PFSK-1 (cell line): ENCODE measurements at regions not wholly inside any gene's neighbourhood (a gene's known extent, or its start where the extent isn't known, plus 50 kb on each side); places are given as distances from the start of the nearest gene placed in this dataset.

ENCODE experiments used
- FOXP2 ChIP-seq: optimal IDR thresholded peaks from 2 replicates; pipeline ENCODE3; 2011; ENCODE audit warnings: borderline replicate concordance, control low read depth, inconsistent platforms; ENCODE audit not compliant: insufficient read depth; ENCODE audit errors: extremely low read length, extremely low read depth
- POLR2AphosphoS5 ChIP-seq: IDR thresholded peaks from 2 replicates; pipeline ENCODE4 v1.6.1; 2012; ENCODE audit warnings: low read depth, mild to moderate bottlenecking, control low read depth, low read length, moderate library complexity
- SIN3A ChIP-seq: IDR thresholded peaks from 2 replicates; pipeline ENCODE4 v1.6.1; 2012; ENCODE audit warnings: mild to moderate bottlenecking, low read length, moderate library complexity, borderline replicate concordance; ENCODE audit not compliant: insufficient read depth
- TAF1 ChIP-seq: IDR thresholded peaks from 2 replicates; pipeline ENCODE4 v1.6.1; 2012; ENCODE audit warnings: low read length, control low read depth, borderline replicate concordance; ENCODE audit not compliant: insufficient read depth
- TF ChIP-seq, protein P1 (sequence below), 2 experiments: IDR thresholded peaks; 2 replicates each; pipeline versions ENCODE4 v1.6.1 to v1.8.0; 2011 to 2012; ENCODE audit warnings: low read depth in 2 of 2, low read length in 2 of 2, control low read depth in 1 of 2, inconsistent platforms in 1 of 2, mild to moderate bottlenecking in 1 of 2, moderate library complexity in 1 of 2; ENCODE audit not compliant: insufficient read depth in 1 of 2

- TF ChIP-seq, protein P1, sequence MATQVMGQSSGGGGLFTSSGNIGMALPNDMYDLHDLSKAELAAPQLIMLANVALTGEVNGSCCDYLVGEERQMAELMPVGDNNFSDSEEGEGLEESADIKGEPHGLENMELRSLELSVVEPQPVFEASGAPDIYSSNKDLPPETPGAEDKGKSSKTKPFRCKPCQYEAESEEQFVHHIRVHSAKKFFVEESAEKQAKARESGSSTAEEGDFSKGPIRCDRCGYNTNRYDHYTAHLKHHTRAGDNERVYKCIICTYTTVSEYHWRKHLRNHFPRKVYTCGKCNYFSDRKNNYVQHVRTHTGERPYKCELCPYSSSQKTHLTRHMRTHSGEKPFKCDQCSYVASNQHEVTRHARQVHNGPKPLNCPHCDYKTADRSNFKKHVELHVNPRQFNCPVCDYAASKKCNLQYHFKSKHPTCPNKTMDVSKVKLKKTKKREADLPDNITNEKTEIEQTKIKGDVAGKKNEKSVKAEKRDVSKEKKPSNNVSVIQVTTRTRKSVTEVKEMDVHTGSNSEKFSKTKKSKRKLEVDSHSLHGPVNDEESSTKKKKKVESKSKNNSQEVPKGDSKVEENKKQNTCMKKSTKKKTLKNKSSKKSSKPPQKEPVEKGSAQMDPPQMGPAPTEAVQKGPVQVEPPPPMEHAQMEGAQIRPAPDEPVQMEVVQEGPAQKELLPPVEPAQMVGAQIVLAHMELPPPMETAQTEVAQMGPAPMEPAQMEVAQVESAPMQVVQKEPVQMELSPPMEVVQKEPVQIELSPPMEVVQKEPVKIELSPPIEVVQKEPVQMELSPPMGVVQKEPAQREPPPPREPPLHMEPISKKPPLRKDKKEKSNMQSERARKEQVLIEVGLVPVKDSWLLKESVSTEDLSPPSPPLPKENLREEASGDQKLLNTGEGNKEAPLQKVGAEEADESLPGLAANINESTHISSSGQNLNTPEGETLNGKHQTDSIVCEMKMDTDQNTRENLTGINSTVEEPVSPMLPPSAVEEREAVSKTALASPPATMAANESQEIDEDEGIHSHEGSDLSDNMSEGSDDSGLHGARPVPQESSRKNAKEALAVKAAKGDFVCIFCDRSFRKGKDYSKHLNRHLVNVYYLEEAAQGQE (IDR thresholded peaks at IDR 0.05; ENCODE audit: insufficient read depth in 1 of 2, low read depth in 2 of 2, low read length in 2 of 2) = no peak
- TF ChIP-seq FOXP2 (no peak), TAF1 (no peak), POLR2AphosphoS5 (no peak)
These were observed 281.0 kb downstream of the CDC5L start for GRCh38 chr6:44668391-44668930.

DNA sequence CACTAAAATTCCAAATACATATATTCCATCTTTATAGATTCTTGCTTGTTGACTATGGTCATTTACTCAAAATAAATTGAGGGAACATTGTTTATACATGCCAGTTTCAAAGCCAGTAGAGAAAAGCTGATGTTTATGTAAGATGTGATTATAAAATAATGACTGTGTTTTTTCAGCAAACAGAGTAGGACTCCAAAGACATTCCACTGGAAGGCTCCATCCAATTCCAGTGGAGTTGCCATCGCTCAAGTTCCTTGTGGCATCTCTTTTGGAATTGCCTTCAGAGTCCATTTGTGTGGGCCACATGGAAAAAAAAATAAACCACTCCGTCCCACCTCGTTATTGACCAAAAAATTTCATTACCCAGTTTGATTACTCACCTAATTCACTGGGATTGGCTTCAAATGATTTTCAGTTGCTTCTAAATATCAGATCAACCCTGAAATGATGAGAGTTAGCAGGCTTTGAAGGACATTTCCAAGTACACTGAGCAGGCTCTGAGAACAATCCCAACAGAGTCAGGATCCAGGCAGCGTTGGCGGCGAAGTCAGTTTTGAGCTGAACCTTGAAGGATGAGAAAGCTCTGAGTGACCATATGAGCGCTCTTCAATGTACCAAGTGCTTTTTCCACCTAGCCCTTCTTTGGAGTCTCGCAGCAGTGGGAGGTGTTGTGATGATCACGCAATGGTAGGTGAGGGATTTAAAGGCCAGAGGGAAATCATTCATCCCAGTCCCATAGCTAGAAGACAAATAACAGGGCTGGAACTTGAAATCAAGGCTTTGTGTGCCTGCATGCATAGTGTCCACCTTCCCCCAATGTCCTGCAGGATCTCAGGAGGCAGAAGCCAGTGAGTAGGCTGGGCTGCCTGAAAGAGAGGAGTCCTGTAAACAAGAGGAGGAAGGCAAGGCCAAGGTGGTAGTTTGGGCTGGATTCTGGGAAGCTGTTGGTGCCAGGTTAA is 281.7 kb downstream of the CDC5L start:
- TF ChIP-seq POLR2AphosphoS5 (no peak), SIN3A (no peak), FOXP2 (no peak), TAF1 (no peak)
- TF ChIP-seq, protein P1 (IDR thresholded peaks at IDR 0.05; ENCODE audit: insufficient read depth in 1 of 2, low read depth in 2 of 2, low read length in 2 of 2) = no peak

GRCh38 chr6:44670146-44670545 is 282.6 kb downstream of the CDC5L start:
- TF ChIP-seq POLR2AphosphoS5 = no peak
- TF ChIP-seq FOXP2 = no peak
- TF ChIP-seq SIN3A = no peak
- TF ChIP-seq, protein P1 (IDR thresholded peaks at IDR 0.05; ENCODE audit: insufficient read depth in 1 of 2, low read depth in 2 of 2, low read length in 2 of 2) = no peak
- TF ChIP-seq TAF1 = no peak

- TF ChIP-seq SIN3A = no peak
- TF ChIP-seq FOXP2 = no peak
- TF ChIP-seq TAF1 = no peak
- TF ChIP-seq, protein P1 (IDR thresholded peaks at IDR 0.05; ENCODE audit: insufficient read depth in 1 of 2, low read depth in 2 of 2, low read length in 2 of 2) = no peak
- TF ChIP-seq POLR2AphosphoS5 = no peak
These were observed 283.8 kb downstream of the CDC5L start for GRCh38 chr6:44671333-44671732.
